SU-DHL-6 (cell line): ENCODE measurements at regions not wholly inside any gene's neighbourhood (a gene's known extent, or its start where the extent isn't known, plus 50 kb on each side); places are given as distances from the start of the nearest gene placed in this dataset.

Experiments
- H2AFZ ChIP-seq: fragments of 200-600 bp; sonication (generic); 2 replicates; pipeline ENCODE4 v1.6.1; 2014; ENCODE audit warnings: low read depth, mild to moderate bottlenecking, moderate library complexity, mixed read lengths, antibody characterized with exemption, low read length; ENCODE audit not compliant: severe bottlenecking
- H3F3A ChIP-seq: fragments of 200-600 bp; shearing (Covaris generic); 2 replicates; pipeline ENCODE4 v1.6.0; 2016; ENCODE audit warnings: antibody characterized with exemption, mild to moderate bottlenecking; ENCODE audit not compliant: insufficient read depth
- H3K27ac ChIP-seq: fragments of 200-600 bp; sonication (generic); 2 replicates; pipeline ENCODE4 v1.5.1; 2016; ENCODE audit warnings: low read depth, mild to moderate bottlenecking, low read length, moderate library complexity, mixed read lengths
- H3K27me3 ChIP-seq: fragments of 200-600 bp; sonication (generic), shearing (Covaris generic); 2 replicates; pipeline ENCODE4 v1.6.0; 2014; ENCODE audit warnings: mild to moderate bottlenecking, low read length
- H3K36me3 ChIP-seq: fragments of 200-600 bp; sonication (generic); 2 replicates; pipeline ENCODE4 v1.6.1; 2014; ENCODE audit warnings: mild to moderate bottlenecking, low read length, mixed read lengths
- H3K4me2 ChIP-seq: fragments of 300-600, 200-600 bp; shearing (Covaris generic), sonication (generic); 2 replicates; pipeline ENCODE4 v1.6.0; 2014; ENCODE audit warnings: low read length, low read depth, mild to moderate bottlenecking; ENCODE audit not compliant: poor library complexity, severe bottlenecking
- H3K4me3 ChIP-seq: fragments of 200-600 bp; sonication (generic); 2 replicates; pipeline ENCODE4 v1.5.1; 2014; ENCODE audit warnings: antibody characterized with exemption, low read length, mild to moderate bottlenecking, mixed read lengths; ENCODE audit not compliant: insufficient read depth, poor library complexity, severe bottlenecking
- H3K79me2 ChIP-seq: fragments of 200-600 bp; sonication (generic); 2 replicates; pipeline ENCODE4 v1.6.1; 2014; ENCODE audit warnings: mild to moderate bottlenecking, low read length, moderate library complexity; ENCODE audit not compliant: insufficient read depth
- H3K9ac ChIP-seq: fragments of 200-600 bp; sonication (generic); 2 replicates; pipeline ENCODE4 v1.7.0; 2014; ENCODE audit warnings: mild to moderate bottlenecking, low read length
- H3K9me2 ChIP-seq: fragments of 200-600 bp; sonication (generic); replicated peaks from 2 replicates; pipeline ENCODE4 v1.6.1; 2014; ENCODE audit warnings: low read length; ENCODE audit not compliant: insufficient read depth
- H3K9me3 ChIP-seq: fragments of 200-600 bp; sonication (generic); 2 replicates; pipeline ENCODE4 v1.6.1; 2014; ENCODE audit warnings: low read length, mixed read lengths; ENCODE audit not compliant: insufficient read depth
- H4K20me1 ChIP-seq: fragments of 200-600 bp; sonication (generic); 2 replicates; pipeline ENCODE4 v1.6.1; 2014; ENCODE audit warnings: low read depth, mild to moderate bottlenecking, antibody characterized with exemption, low read length, moderate library complexity, mixed read lengths
- CTCF ChIP-seq: fragments of 200-600 bp; sonication (generic); IDR thresholded peaks from one replicate; pipeline ENCODE4 v1.5.1; 2017; ENCODE audit warnings: antibody characterized with exemption, mild to moderate bottlenecking, low read length, moderate library complexity; ENCODE audit not compliant: insufficient read depth, poor library complexity, severe bottlenecking
- EZH2phosphoT487 ChIP-seq: fragments of 200-600 bp; sonication (generic), shearing (Covaris generic); conservative IDR thresholded peaks from 2 replicates; pipeline ENCODE4 v1.6.1; 2018; ENCODE audit warnings: mild to moderate bottlenecking, antibody characterized with exemption, low read length, moderate library complexity, mixed read lengths

DNA sequence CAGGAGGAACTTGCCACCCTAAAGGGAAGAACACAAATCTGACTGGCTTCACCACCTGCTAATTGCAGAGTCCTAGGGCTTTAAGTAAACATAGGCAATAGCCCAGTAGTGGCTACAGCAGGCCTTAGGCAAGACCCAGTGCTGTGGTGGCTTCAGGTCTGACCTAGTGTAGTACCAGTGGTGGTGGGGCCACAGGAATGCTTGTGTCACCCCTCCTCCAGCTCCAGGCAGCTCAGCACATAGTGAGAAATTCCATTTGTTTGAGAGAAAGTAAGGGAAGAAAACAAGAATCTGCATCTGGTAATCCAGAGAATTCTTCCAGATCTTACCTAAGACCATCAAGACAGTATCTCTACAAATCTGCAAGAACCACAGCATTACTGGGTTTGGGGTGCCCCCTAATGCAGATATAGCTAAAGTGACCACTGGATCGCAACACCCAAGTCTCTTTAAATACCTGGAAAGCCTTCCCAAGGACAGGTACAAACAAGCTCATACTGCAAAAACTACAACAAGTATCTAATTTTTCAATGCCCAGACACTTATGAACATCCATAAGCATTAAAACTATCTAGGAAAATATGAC, 102.6 kb upstream of the TRPM3 start:
- Histone ChIP-seq H3K27ac (no peak overlapping the region), H3K9me2 (no peaks in the 10 kb centered on the region), H3K36me3 (no peaks in the 10 kb centered on the region), H3K27me3 (no peaks in the 10 kb centered on the region; the same call in 1 of the 2 replicates), H3K4me3 (no peak overlapping the region), H3K9me3 (no peaks in the 10 kb centered on the region), H3K9ac (no peak overlapping the region), H2AFZ (no peak overlapping the region), H3K79me2 (no peaks in the 10 kb centered on the region), H4K20me1 (no peaks in the 10 kb centered on the region), H3K4me2 (no peak overlapping the region), H3F3A (no peaks in the 10 kb centered on the region)
- TF ChIP-seq EZH2phosphoT487 (no peak), CTCF (no peak)

DNA sequence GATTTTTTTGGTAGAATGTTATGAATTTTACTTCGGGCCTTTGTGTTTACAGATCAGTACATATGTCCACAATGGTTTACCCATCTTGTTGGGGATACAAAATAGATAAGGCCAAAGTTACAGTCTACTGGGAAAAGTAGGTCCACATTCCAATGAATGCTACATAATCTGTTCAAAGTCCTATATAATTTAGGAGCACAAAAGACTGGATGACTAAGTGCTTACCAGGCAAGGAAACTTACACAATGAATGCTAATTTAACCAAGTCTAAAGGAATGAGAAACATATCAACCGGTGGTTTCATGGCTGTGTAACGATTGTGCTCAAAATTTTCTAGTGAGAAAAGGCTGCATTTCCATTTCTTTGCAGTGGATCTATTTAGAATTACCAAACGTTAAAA, 97.4 kb upstream of the TRPM3 start:
- Histone ChIP-seq H3F3A (no peaks in the 10 kb centered on the region), H3K9ac (no peak overlapping the region)
- TF ChIP-seq EZH2phosphoT487 (no peak), CTCF (no peak)

GRCh38 chr9:71213633-71214032, 92.2 kb upstream of the TRPM3 start:
- Histone ChIP-seq H3K4me2 (no peak overlapping the region), H3K4me3 (no peak overlapping the region), H3K36me3 (no peaks in the 10 kb centered on the region), H3K27me3 (no peaks in the 10 kb centered on the region), H3K9me3 (no peaks in the 10 kb centered on the region; the same call in 1 of the 2 replicates), H2AFZ (no peak overlapping the region), H3K79me2 (no peaks in the 10 kb centered on the region), H4K20me1 (no peaks in the 10 kb centered on the region), H3K27ac (no peak overlapping the region), H3F3A (no peaks in the 10 kb centered on the region), H3K9me2 (no peaks in the 10 kb centered on the region), H3K9ac (no peak overlapping the region)
- TF ChIP-seq EZH2phosphoT487 (no peak), CTCF (no peak)

More for the DNA sequence above, 97.4 kb upstream of the TRPM3 start:
- H3K27me3 ChIP-seq, result no peaks in the 10 kb centered on the region; the same call in 1 of the 2 replicates
- no peaks in the 10 kb centered on the region for H3K79me2 ChIP-seq
- H2AFZ ChIP-seq, result no peak overlapping the region
- H3K9me2 ChIP-seq, result no peaks in the 10 kb centered on the region
- no peaks in the 10 kb centered on the region for H4K20me1 ChIP-seq
- no peak overlapping the region for H3K4me2 ChIP-seq
- no peaks in the 10 kb centered on the region for H3K36me3 ChIP-seq
- H3K4me3 ChIP-seq, result no peak overlapping the region
- H3K9me3 ChIP-seq, result no peaks in the 10 kb centered on the region; the same call in 1 of the 2 replicates
- H3K27ac ChIP-seq, result no peak overlapping the region
